Skeletal muscle tissue (tissue), 3 donors: ENCODE measurements at regions not wholly inside any gene's neighbourhood (a gene's known extent, or its start where the extent isn't known, plus 50 kb on each side); places are given as distances from the start of the nearest gene placed in this dataset.

Experiments used
- H3K27ac ChIP-seq: one replicate; pipeline ENCODE4 v1.7.0; 2013; ENCODE audit warnings: mild to moderate bottlenecking, low read depth, low read length, inconsistent platforms
- H3K27me3 ChIP-seq, 3 donors: one replicate each; pipeline ENCODE4 v1.7.0; 2013; ENCODE audit warnings: low read length in 3 of 3; ENCODE audit not compliant: control insufficient read depth in 3 of 3, insufficient read depth in 3 of 3
- H3K36me3 ChIP-seq, 3 donors: one replicate each; pipeline ENCODE4 v1.7.0; 2013; ENCODE audit warnings: low read length in 3 of 3; ENCODE audit not compliant: control insufficient read depth in 3 of 3, insufficient read depth in 3 of 3
- H3K4me1 ChIP-seq, 3 donors: one replicate each; pipeline ENCODE4 v1.7.0; 2013; ENCODE audit warnings: low read length in 3 of 3, mild to moderate bottlenecking in 3 of 3; ENCODE audit not compliant: control insufficient read depth in 3 of 3, insufficient read depth in 3 of 3
- H3K4me3 ChIP-seq, 3 donors: one replicate each; pipeline ENCODE4 v1.7.0; 2013; ENCODE audit warnings: low read length in 3 of 3
- H3K9ac ChIP-seq, 3 donors: one replicate each; pipeline ENCODE4 v1.7.0; 2013; ENCODE audit warnings: low read length in 3 of 3, mild to moderate bottlenecking in 3 of 3, moderate library complexity in 2 of 3, low read depth in 1 of 3
- H3K9me3 ChIP-seq, 3 donors: one replicate each; pipeline ENCODE4 v1.7.0; 2013; ENCODE audit warnings: low read length in 3 of 3; ENCODE audit not compliant: control insufficient read depth in 3 of 3
- donor health status: Osteomylitis.

DNA sequence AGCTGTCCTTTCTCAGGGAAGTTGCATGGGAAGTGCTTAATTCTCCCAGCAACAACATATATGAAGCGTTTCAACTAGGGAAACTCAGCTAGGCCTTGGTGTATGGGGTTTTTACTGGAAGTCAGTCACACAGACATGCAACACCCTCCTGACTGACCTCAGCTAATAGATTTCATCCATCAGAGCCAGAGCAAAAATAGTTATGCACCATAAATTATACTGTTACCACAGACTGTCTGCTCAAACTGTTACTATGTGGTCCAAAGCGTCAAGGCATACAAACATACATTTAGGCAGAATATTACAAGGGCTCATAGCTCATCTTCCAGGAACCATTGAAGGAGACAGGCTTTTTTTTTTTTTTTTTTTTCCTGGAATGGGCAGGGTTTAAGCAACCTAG, 417.9 kb downstream of the ANKRD7 start:
- no peaks in the 10 kb centered on the region for H3K9me3 ChIP-seq
- no peak overlapping the region for H3K9ac ChIP-seq
- no peak overlapping the region for H3K4me3 ChIP-seq
- H3K27me3 ChIP-seq = no peaks in the 10 kb centered on the region
- no peaks in the 10 kb centered on the region for H3K36me3 ChIP-seq
- H3K27ac ChIP-seq = no peak overlapping the region
- peaks cover 0 to 9% (median 8%) of the 10 kb centered on the region in 3 donors for H3K4me1 ChIP-seq

DNA sequence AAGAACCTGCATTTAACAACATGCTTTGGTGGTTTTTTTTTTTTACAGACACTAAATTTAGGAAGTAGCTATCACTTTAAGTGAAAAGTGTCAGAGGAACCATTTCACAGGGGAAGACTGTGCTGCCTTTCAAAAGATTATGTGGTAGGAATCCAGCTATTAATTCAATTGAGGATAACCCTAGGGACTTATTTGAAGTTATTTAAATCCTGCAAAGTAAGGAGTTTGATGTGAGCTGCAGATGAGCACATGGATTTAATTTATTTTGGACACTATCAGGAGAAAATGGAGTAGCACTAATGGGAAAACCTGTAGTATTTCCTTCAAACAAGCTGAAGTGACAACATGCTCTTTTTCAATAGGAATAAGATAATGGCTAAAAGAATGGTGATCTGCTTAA, 419.8 kb downstream of the ANKRD7 start:
- H3K27ac ChIP-seq = no peak overlapping the region
- no peak overlapping the region for H3K9ac ChIP-seq
- H3K4me1 ChIP-seq = peaks cover 0 to 9% (median 8%) of the 10 kb centered on the region in 3 donors
- H3K9me3 ChIP-seq = no peaks in the 10 kb centered on the region
- H3K27me3 ChIP-seq = no peaks in the 10 kb centered on the region
- H3K36me3 ChIP-seq = no peaks in the 10 kb centered on the region
- H3K4me3 ChIP-seq = no peak overlapping the region

DNA sequence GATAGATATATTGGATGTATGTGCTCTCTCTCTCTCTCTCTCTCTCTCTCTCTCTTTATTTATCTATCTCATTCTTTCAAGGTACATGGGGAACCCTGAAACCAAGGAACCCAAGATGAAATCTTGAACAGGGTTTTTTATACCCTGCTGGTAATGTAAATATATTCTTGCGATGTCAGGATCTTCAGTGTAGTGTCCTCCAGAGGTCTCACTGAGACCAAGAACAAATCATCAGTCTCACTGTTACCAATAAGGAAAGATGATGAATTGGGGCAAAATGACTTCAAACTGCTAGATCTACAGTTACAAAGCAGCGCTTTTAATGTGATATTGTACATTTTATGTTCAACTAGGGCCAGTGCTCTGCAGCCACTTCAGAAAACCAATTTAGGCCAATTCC, 423.5 kb downstream of the ANKRD7 start:
- H3K27me3 ChIP-seq = no peaks in the 10 kb centered on the region
- H3K27ac ChIP-seq = no peak overlapping the region
- H3K4me1 ChIP-seq = peaks cover 0 to 3% (median 0%) of the 10 kb centered on the region in 3 donors

DNA sequence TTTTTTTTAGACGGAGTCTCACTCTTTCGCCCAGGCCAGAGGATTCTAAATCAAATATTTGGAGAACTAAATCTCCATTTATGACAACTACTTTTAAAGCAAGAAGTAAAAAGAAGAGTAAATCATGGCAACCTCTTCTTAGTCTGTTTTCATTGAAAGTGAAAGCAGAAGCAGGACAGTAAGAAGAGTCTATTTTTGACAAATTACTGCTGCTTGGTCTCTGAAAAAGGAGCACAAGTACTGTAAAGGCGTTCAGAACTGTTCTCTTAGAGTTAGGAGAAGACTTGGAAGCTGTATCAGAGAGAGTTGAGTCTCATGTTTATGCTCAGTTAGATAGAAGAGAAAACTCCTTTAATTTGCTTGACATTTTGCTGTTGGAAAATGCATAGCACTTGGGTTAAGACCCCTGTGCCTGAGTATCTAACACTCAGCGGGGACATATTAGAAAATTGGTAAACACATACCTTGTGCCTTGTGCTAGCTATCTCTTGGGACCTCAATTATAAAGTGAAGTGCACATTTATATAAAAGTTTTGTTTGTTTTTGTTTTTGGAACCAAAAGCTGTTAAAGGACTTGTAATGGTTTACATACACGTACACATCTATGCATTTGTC, 433.0 kb downstream of the ANKRD7 start:
- Histone ChIP-seq H3K9ac (no peak overlapping the region), H3K4me1 (no peaks in the 10 kb centered on the region), H3K27me3 (no peaks in the 10 kb centered on the region), H3K27ac (no peak overlapping the region), H3K4me3 (no peak overlapping the region), H3K9me3 (no peaks in the 10 kb centered on the region), H3K36me3 (no peaks in the 10 kb centered on the region)

More for the DNA sequence above, 423.5 kb downstream of the ANKRD7 start:
- Histone ChIP-seq H3K9ac (no peak overlapping the region), H3K4me3 (no peak overlapping the region), H3K9me3 (no peaks in the 10 kb centered on the region), H3K36me3 (no peaks in the 10 kb centered on the region)

DNA sequence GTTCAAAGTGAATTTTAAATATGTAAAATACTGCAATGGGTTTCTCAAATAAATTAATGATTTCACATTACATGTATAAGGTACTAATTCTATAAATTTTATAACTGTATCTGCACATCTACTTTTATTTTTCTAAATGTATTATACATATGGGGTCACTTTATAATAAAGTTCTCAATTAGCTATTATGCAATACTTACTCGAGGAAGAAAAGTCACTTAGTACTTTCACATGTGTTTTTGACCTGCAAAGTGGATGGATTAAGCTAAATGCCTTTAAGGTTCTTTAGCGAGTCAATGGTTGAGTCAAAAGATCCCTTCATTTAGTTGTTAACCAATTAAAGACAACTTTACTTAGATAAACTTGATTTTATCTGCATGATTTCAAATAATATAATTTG, 437.8 kb downstream of the ANKRD7 start:
- Histone ChIP-seq H3K9me3 (no peaks in the 10 kb centered on the region), H3K9ac (no peak overlapping the region), H3K36me3 (no peaks in the 10 kb centered on the region), H3K27me3 (no peaks in the 10 kb centered on the region), H3K4me3 (no peak overlapping the region), H3K4me1 (no peaks in the 10 kb centered on the region), H3K27ac (no peak overlapping the region)

DNA sequence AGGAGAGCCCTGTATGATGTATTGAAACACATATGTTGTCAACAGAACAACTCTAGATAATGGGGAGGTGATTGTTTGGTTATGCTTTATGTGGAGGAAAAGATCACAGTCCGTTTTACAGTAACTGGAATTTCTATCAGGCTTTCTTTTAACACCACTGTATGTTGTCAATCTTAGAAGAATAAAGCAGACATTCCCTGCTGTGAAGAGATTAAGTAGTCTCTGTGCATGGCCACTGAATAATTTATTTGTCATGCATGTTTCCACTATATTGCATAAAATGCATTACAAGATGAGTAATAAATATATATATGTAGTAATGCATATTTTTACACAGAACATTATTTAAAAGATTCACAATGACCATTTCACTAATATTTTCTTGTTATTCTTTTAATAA, 440.0 kb downstream of the ANKRD7 start:
- no peak overlapping the region for H3K27ac ChIP-seq
- H3K9ac ChIP-seq = no peak overlapping the region
- H3K4me3 ChIP-seq = no peak overlapping the region
- no peaks in the 10 kb centered on the region for H3K4me1 ChIP-seq
- H3K27me3 ChIP-seq = no peaks in the 10 kb centered on the region
- H3K9me3 ChIP-seq = no peaks in the 10 kb centered on the region
- no peaks in the 10 kb centered on the region for H3K36me3 ChIP-seq

DNA sequence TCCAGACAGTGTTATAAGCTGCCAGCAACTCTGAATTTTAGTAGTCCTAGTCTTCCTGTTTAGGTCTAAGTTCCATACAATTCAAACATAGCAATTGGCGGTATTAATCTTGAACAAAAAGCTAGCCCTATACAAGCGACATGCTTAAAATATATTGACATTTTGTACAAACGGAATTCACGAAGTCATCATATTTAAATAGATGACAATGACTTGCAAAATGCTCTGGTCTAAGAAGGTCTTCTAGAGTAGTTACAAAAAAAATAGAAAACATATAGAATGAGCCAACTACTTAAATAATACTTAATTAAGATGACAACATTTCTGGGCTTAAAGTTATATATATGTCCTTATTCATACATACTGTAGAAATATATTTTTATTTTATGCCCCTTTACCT, 446.6 kb downstream of the ANKRD7 start:
- no peaks in the 10 kb centered on the region for H3K27me3 ChIP-seq
- H3K36me3 ChIP-seq = no peaks in the 10 kb centered on the region
- H3K27ac ChIP-seq = no peak overlapping the region
- no peaks in the 10 kb centered on the region for H3K4me1 ChIP-seq
- no peak overlapping the region for H3K9ac ChIP-seq
- H3K4me3 ChIP-seq = no peak overlapping the region
- no peaks in the 10 kb centered on the region for H3K9me3 ChIP-seq

DNA sequence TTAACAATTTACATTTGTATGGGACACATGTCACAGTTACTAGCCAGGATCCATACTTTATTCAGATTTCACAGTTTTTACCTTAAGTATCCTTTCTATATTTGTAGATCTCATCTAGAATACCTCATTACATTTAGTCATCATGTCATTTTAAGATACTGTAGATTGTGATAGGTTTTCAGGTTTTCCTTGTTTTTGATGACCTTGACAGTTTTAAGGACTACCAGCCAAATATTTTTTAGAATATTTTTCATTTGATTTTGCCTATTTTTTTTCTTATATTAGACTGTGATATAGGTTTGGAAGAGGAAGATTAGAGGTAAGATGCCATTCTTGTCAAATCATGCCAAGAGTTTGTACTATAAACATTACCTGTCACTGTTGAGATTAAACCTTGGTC, 460.3 kb downstream of the ANKRD7 start:
- H3K4me1 ChIP-seq = no peaks in the 10 kb centered on the region
- no peaks in the 10 kb centered on the region for H3K27me3 ChIP-seq
- no peak overlapping the region for H3K4me3 ChIP-seq
- H3K36me3 ChIP-seq = no peaks in the 10 kb centered on the region
- H3K9ac ChIP-seq = no peak overlapping the region
- no peak overlapping the region for H3K27ac ChIP-seq
- H3K9me3 ChIP-seq = no peaks in the 10 kb centered on the region

DNA sequence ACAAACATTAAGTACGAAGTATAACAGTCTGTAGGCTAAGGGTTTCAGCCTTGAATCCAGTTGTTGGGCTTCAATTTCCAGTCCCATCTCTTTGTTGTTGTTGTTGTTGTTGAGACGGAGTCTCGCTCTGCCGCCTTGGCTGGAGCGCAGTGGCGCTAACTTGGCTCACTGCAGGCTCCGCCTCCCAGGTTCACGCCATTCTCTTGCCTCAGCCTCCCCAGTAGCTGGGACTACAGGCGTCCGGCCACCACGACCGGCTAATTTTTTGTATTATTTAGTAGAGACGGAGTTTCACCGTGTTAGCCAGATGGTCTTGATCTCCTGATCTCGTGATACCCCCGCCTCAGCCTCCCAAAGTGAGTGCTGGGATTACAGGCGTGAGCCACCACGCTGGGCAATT, 464.9 kb downstream of the ANKRD7 start:
- Histone ChIP-seq H3K9me3 (no peaks in the 10 kb centered on the region), H3K4me3 (no peak overlapping the region), H3K27ac (no peak overlapping the region), H3K4me1 (no peaks in the 10 kb centered on the region), H3K9ac (no peak overlapping the region), H3K36me3 (no peaks in the 10 kb centered on the region), H3K27me3 (no peaks in the 10 kb centered on the region)

DNA sequence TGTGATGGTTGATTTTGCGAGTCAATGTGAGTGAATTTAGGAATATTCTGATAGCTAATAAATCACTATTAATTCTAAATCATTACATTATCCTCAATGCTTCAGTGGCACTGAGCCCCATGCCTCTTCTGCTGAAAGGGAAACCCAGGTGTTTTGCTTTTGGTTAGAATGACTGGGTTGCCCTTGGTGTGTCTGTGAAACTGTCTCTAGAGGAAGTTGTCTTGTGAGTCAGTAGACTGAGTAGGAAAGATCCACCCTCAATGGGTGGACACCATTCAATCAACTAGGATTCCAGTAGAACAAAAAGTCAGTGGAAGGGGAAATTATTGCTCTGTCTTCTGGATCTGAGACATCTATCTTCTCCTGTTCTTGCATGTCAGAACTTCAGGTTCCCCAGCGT, 472.4 kb downstream of the ANKRD7 start:
- no peak overlapping the region for H3K27ac ChIP-seq
- H3K36me3 ChIP-seq = no peaks in the 10 kb centered on the region
- no peaks in the 10 kb centered on the region for H3K9me3 ChIP-seq
- no peak overlapping the region for H3K9ac ChIP-seq
- no peaks in the 10 kb centered on the region for H3K4me1 ChIP-seq
- H3K4me3 ChIP-seq = no peak overlapping the region
- H3K27me3 ChIP-seq = no peaks in the 10 kb centered on the region

DNA sequence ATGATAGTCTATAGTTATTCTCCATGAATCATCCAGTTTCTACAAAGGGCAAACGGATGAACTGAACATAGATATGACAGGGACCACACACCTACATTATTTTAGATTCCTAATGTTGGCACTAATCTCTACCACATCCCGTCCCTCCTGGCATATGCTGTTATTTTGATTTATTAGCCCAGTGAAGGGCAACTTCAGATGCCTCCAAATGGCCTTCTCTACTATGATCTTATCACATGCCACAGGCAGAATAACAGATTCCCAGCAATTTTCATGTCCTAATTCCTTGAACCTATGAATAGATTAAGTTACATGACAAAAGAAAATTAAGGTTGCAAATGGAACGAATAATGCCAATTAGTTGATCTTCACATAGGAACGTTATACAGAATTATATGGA, 474.7 kb downstream of the ANKRD7 start:
- Histone ChIP-seq H3K36me3 (no peaks in the 10 kb centered on the region), H3K27ac (no peak overlapping the region), H3K9me3 (no peaks in the 10 kb centered on the region), H3K4me3 (no peak overlapping the region), H3K9ac (no peak overlapping the region), H3K27me3 (no peaks in the 10 kb centered on the region), H3K4me1 (no peaks in the 10 kb centered on the region)
